AG09309 (cell line): ENCODE measurements at regions not wholly inside any gene's neighbourhood (a gene's known extent, or its start where the extent isn't known, plus 50 kb on each side); places are given as distances from the start of the nearest gene placed in this dataset.

Experiments used
- DNase-seq: peaks from one replicate; pipeline ENCODE4 v3.0.0-alpha.2; 2010; ENCODE audit warnings: low read depth
- H3K4me3 ChIP-seq: 2 replicates; pipeline ENCODE4 v1.5.1; 2011; ENCODE audit warnings: mild to moderate bottlenecking, low read depth, low read length, moderate library complexity; ENCODE audit not compliant: control insufficient read depth
- TF ChIP-seq, protein P1 (sequence below): IDR thresholded peaks from 2 replicates; pipeline ENCODE4 v1.5.1; 2011; ENCODE audit warnings: mild to moderate bottlenecking, low read depth, low read length, inconsistent platforms; ENCODE audit not compliant: insufficient read depth, control insufficient read depth; ENCODE audit errors: missing control alignments

DNA sequence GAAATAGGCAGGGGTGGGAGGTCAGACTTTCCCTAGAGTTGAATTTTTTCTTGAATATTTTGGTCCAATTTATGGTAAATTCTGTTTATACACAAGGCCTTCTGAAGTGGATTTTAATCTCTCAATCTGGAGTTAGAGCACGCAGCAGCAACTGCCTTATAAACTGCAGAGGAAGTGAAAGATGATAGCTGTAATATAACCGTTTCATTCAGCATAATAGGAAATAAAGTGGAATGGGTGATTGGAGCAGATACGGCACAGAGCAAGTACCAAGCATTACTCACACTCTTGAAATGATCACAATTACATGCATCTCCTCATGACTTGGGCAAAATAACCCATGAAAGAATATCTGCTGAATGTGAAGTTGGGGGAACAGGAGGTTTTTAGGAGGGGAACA is 106.8 kb downstream of the ARRDC4 start:
- DNase-seq, result no peak
- TF ChIP-seq, protein P1, sequence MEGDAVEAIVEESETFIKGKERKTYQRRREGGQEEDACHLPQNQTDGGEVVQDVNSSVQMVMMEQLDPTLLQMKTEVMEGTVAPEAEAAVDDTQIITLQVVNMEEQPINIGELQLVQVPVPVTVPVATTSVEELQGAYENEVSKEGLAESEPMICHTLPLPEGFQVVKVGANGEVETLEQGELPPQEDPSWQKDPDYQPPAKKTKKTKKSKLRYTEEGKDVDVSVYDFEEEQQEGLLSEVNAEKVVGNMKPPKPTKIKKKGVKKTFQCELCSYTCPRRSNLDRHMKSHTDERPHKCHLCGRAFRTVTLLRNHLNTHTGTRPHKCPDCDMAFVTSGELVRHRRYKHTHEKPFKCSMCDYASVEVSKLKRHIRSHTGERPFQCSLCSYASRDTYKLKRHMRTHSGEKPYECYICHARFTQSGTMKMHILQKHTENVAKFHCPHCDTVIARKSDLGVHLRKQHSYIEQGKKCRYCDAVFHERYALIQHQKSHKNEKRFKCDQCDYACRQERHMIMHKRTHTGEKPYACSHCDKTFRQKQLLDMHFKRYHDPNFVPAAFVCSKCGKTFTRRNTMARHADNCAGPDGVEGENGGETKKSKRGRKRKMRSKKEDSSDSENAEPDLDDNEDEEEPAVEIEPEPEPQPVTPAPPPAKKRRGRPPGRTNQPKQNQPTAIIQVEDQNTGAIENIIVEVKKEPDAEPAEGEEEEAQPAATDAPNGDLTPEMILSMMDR, result no peak

DNA sequence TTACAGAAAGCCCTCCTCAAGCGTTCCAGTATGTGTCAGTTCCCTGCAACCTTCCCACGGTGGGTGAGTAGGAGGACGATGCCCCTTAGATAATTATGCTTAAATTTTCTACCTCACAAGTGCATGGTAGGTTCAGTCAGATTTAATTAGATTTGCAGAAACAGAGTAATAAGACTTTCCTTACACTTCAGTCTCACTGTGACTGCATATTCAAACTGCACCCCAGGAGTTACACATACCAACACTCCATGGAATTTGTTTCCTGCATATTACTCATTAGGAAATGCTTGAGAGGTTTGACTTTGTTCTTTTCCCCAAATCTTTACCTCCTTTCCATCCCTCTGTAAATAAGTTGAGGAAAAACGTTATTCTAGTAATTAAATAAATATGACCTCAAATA is 108.8 kb downstream of the ARRDC4 start:
- no peak overlapping the region for H3K4me3 ChIP-seq
- DNase-seq, result no peak
- TF ChIP-seq, protein P1, result no peak

More for the DNA sequence above, 106.8 kb downstream of the ARRDC4 start:
- no peak overlapping the region for H3K4me3 ChIP-seq

DNA sequence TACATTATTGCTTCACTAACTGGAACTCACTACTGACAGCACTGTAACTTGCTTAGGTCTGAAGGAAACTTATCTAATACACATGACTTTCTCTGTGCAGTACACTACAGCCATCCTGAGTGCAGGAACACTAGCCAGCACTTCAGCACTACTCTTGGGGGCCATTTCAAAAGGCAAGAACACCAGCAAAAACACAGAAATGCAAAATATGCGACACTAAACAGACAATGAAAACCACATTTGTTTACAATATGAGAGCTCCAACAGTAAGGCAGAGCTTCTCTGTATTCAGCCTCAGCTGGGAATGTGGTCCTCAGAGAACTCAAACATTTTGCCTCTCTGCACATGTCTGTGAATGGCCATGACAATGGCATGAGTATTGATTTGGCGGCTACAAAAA is 109.6 kb downstream of the ARRDC4 start:
- H3K4me3 ChIP-seq, result no peak overlapping the region
- TF ChIP-seq, protein P1, result no peak
- no peak for DNase-seq

DNA sequence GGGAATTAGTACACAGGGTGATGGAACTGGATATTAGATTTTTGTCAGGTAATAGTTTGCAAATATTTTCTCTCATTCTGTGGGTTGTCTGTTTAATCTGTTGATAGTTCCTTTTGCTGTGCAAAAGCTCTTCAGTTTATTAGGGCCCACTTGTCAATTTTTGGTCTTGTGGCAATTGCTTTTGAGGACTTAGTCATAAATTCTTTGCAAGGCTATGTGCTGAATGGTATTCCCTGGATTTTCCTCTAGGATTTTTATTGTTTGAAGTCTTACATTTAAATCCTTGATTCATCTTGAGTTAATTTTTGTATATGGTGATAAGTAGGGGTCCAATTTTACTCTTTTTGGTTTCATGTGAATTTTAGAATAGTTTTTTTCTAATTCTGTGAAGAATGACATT is 111.3 kb downstream of the ARRDC4 start:
- TF ChIP-seq, protein P1, result no peak
- H3K4me3 ChIP-seq, result no peak overlapping the region
- DNase-seq, result no peak

DNA sequence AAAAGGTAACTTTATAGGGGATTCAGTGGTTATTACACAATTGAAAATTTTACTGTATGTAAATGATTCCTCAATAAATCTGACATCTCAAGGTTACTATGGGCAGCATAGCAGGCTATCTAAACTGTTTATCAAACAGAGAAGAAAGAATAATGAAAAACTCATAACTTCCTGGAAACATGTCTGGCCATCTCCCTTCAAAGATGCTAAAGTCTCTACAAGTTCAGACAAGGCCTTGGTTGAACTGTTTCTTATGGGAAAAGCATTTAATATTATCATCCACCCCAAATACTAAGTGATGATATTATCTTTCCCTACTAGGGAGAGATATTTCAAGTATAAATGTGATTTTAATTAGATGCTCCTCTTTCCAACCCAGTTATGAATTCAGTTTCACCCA is 114.9 kb downstream of the ARRDC4 start:
- TF ChIP-seq, protein P1, result no peak
- DNase-seq, result no peak
- H3K4me3 ChIP-seq, result no peak overlapping the region

DNA sequence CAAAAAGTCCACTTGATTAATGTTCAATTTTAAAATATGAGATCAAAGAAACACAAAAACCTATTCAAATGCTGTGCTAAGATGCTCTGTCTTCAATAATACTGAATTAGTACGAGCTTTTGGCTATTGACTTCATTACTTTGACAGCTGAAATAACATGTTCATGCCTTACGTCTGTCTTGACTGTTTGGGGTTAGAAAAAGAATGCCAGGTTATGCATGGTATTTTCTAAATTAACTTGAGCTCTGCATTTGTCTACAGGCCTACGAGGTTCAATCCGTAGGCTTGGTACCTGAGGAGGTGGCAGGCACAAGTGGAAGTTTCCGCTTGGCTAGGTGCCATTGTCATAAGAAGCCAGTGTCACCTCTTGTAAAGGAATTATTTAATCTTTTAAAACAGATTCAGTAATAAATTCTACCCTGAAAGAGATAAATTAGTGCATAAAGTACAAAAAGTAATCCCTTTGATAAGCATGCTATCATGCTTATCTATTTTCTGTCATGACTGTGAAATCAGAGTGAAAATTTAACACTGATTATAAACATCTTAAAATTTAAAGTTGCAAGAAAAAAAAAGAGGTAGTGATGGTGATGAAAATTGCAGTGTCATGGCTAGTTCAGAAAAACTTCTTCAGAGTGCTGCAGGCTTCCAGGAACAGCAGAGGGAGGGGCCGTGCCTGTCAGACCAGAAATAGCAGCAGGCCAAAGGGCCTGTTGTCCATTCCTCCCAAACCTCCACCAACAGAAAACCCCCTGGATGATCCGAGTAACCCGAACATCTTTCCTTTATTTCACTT is 115.7 kb downstream of the ARRDC4 start:
- TF ChIP-seq, protein P1, result no peak
- no peak overlapping the region for H3K4me3 ChIP-seq
- no peak for DNase-seq
